Tibial nerve (tissue), 4 donors: ENCODE measurements at regions not wholly inside any gene's neighbourhood (a gene's known extent, or its start where the extent isn't known, plus 50 kb on each side); places are given as distances from the start of the nearest gene placed in this dataset.

ENCODE experiments used
- DNase-seq, 2 donors: peaks; one replicate each; pipeline ENCODE4 v3.0.0-alpha.2; 2019; ENCODE audit warnings: low spot score in 2 of 2
- H3K27ac ChIP-seq, 4 donors: fragments of 200-600 bp; sonication (generic) in 3 of 4; one replicate each; pipeline ENCODE4 v1.5.1; 2017 to 2019; ENCODE audit warnings: mild to moderate bottlenecking in 1 of 4
- H3K27me3 ChIP-seq, 2 donors: fragments of 200-600 bp; sonication (generic) in 1 of 2; one replicate each; pipeline versions ENCODE4 v1.5.1 to v1.6.0; 2017 to 2019
- H3K36me3 ChIP-seq, 3 donors: fragments of 200-600 bp; sonication (generic); one replicate each; pipeline ENCODE4 v1.5.1; 2018 to 2019
- H3K4me1 ChIP-seq, 4 donors: fragments of 200-600 bp; sonication (generic) in 3 of 4; one replicate each; pipeline ENCODE4 v1.5.1; 2017 to 2019
- H3K4me3 ChIP-seq, 4 donors: fragments of 200-600 bp; sonication (generic) in 3 of 4; one replicate each; pipeline ENCODE4 v1.5.1; 2017 to 2019; ENCODE audit warnings: mild to moderate bottlenecking in 1 of 4, moderate library complexity in 1 of 4
- H3K9me3 ChIP-seq, 4 donors: fragments of 200-600 bp; sonication (generic) in 3 of 4; one replicate each; pipeline ENCODE4 v1.5.1; 2017 to 2019
- CTCF ChIP-seq, 5 experiments: fragments of 200-600 bp in 3 of 5; fragments of 450-650 bp in 2 of 5; sonication (generic) in 3 of 5; IDR thresholded peaks; one replicate each; pipeline ENCODE4 v1.5.1; 2016 to 2019; ENCODE audit warnings: antibody characterized with exemption in 5 of 5, mild to moderate bottlenecking in 3 of 5, moderate library complexity in 2 of 5
- EP300 ChIP-seq, 2 donors: sonication (generic); formaldehyde crosslinking; IDR thresholded peaks; one replicate each; pipeline ENCODE4 v1.6.1; 2017; ENCODE audit warnings: antibody characterized with exemption in 2 of 2, mild to moderate bottlenecking in 1 of 2
- POLR2A ChIP-seq, 2 donors: fragments of 450-650 bp; IDR thresholded peaks; one replicate each; pipeline ENCODE4 v1.6.1; 2017; ENCODE audit warnings: antibody characterized with exemption in 2 of 2, mild to moderate bottlenecking in 2 of 2, moderate library complexity in 2 of 2
- WGBS, 2 donors: methylation state at CpG; one replicate each; pipeline ENCODE4 v1.1.5; 2018; 5-methylcytosine and 5-hydroxymethylcytosine counted together

DNA sequence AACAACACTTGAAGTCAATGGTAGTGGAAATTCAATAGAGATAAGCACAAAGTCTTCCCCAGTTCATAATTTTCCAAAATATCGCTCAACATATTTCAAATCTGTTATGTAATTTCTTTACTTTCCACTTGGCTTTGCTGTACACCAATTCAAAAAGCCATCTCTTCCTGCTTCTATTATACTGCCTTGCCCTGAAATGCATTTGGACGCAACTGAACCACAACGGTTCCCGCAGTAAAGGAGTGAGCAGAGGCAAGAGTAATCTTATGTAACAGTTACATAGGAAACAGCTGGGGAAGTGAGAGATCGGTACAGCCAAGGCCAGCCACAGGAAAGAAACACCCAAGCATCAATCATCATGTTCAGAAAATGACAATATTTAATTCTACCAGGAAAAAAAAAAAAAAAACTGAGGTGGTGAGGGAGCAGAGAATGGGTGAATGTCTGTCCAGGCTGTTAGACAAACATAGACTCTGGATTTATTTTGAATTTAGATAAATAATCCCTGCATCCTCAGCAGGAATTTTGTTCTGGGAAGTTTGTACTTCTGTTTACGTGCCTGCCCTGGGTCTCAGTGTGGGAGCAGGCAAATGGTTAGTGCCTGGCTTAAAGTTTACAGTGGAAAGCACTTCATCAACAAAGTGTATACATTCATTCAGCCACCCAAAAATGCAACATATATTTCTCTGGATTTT, 392.2 kb downstream of the ETS1 start:
- TF ChIP-seq EP300 (IDR thresholded peaks at IDR 0.05) (no peak), POLR2A (IDR thresholded peaks at IDR 0.05) (no peak), CTCF (IDR thresholded peaks at IDR 0.05) (no peak)
- H3K4me3 ChIP-seq: no peak overlapping the region
- H3K27ac ChIP-seq: no peak overlapping the region
- H3K27me3 ChIP-seq: no peaks in the 10 kb centered on the region
- no peaks in the 10 kb centered on the region for H3K36me3 ChIP-seq
- DNase-seq: no peak
- no peaks in the 10 kb centered on the region for H3K4me1 ChIP-seq
- H3K9me3 ChIP-seq: no peaks in the 10 kb centered on the region
- 60 to 61% methylated on average over 6 of the region's 6 CpGs for WGBS, 2 donors

DNA sequence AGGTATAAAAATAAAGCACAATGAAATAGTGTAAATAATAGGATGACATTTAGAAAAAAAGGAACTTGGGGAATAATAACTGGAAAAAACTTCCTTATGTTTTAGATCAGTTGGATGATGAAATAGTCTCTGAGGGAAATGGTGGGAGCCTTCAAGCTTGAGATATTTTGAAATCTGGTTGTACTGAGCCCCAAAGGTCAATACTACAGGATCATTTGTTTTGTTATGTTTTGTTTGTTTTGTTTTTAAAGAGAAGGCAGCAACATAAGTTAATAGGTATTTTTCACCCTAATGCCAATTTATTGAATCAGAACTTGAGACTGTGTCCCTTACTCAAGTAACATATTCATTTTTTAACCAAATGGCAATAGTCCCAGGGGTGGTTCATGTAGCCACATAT, 393.1 kb downstream of the ETS1 start:
- no peak for DNase-seq
- H3K27ac ChIP-seq: no peak overlapping the region
- no peaks in the 10 kb centered on the region for H3K9me3 ChIP-seq
- no peak overlapping the region for H3K4me3 ChIP-seq
- H3K27me3 ChIP-seq: no peaks in the 10 kb centered on the region
- no peaks in the 10 kb centered on the region for H3K4me1 ChIP-seq
- no peaks in the 10 kb centered on the region for H3K36me3 ChIP-seq
- TF ChIP-seq EP300 (IDR thresholded peaks at IDR 0.05): peak in 1 of 2 donors; percentile 13
- TF ChIP-seq POLR2A (IDR thresholded peaks at IDR 0.05): no peak

GRCh38 chr11:128193615-128194014, 393.7 kb downstream of the ETS1 start:
- no peak overlapping the region for H3K4me3 ChIP-seq
- DNase-seq: no peak
- H3K9me3 ChIP-seq: no peaks in the 10 kb centered on the region
- no peaks in the 10 kb centered on the region for H3K36me3 ChIP-seq
- no peak overlapping the region for H3K27ac ChIP-seq
- H3K27me3 ChIP-seq: no peaks in the 10 kb centered on the region
- WGBS, 2 donors: 53 to 59% methylated on average over 4 of the region's 4 CpGs
- no peak for TF ChIP-seq EP300 (IDR thresholded peaks at IDR 0.05)
- TF ChIP-seq POLR2A (IDR thresholded peaks at IDR 0.05): no peak
- TF ChIP-seq CTCF (IDR thresholded peaks at IDR 0.05): no peak
- no peaks in the 10 kb centered on the region for H3K4me1 ChIP-seq

- Histone ChIP-seq H3K4me3 (no peak overlapping the region), H3K36me3 (no peaks in the 10 kb centered on the region), H3K4me1 (no peaks in the 10 kb centered on the region), H3K27ac (no peak overlapping the region), H3K27me3 (no peaks in the 10 kb centered on the region), H3K9me3 (no peaks in the 10 kb centered on the region)
- no peak for TF ChIP-seq POLR2A (IDR thresholded peaks at IDR 0.05)
- TF ChIP-seq CTCF (IDR thresholded peaks at IDR 0.05): no peak
- no peak for TF ChIP-seq EP300 (IDR thresholded peaks at IDR 0.05)
- no peak for DNase-seq
- WGBS, 2 donors: 93 to 96% methylated on average over 5 of the region's 5 CpGs
These were observed 397.0 kb downstream of the ETS1 start for GRCh38 chr11:128190312-128190711.

DNA sequence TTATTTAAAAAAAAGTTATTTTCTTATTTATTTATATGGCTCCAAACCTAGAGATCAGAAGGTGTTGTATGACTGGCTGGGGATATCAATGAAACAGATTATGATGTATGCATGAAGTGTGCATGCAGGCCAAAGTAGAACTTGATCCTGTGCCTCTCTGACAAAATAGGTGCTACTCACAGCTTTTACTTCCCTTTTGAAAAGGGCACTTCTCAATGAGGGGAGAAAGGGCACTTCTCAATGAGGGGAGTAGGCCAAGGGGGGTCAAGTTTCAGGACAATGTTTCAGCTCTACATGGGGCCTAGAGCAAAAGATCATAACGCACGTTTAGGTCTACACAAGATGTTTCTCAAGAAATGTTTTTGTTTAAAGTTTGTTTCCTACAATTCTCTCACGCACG, 397.5 kb downstream of the ETS1 start:
- Histone ChIP-seq H3K4me1 (no peaks in the 10 kb centered on the region), H3K36me3 (no peaks in the 10 kb centered on the region), H3K4me3 (no peak overlapping the region), H3K27me3 (no peaks in the 10 kb centered on the region), H3K27ac (no peak overlapping the region), H3K9me3 (no peaks in the 10 kb centered on the region)
- WGBS, 2 donors: 78 to 83% methylated on average over 4 of the region's 4 CpGs
- no peak for TF ChIP-seq EP300 (IDR thresholded peaks at IDR 0.05)
- TF ChIP-seq POLR2A (IDR thresholded peaks at IDR 0.05): no peak
- no peak for TF ChIP-seq CTCF (IDR thresholded peaks at IDR 0.05)
- DNase-seq: no peak
